Upper lobe of left lung (tissue), 4 donors: ENCODE measurements at regions not wholly inside any gene's neighbourhood (a gene's known extent, or its start where the extent isn't known, plus 50 kb on each side); places are given as distances from the start of the nearest gene placed in this dataset.

Source experiments
- CTCF ChIP-seq, 6 experiments: fragments of 450-650 bp in 4 of 6; fragments of 200-600 bp in 2 of 6; sonication (generic) in 2 of 6; IDR thresholded peaks; one replicate each; pipeline ENCODE4 v1.5.1; 2016 to 2019; ENCODE audit warnings: antibody characterized with exemption in 6 of 6
- EP300 ChIP-seq, 4 donors: sonication (generic); formaldehyde crosslinking; IDR thresholded peaks; one replicate each; pipeline ENCODE4 v1.5.1; 2017; ENCODE audit warnings: antibody characterized with exemption in 4 of 4, control low read depth in 2 of 4

- TF ChIP-seq EP300 (IDR thresholded peaks at IDR 0.05), result no peak
- TF ChIP-seq CTCF (IDR thresholded peaks at IDR 0.05), result no peak
Measured at GRCh38 chr5:8540317-8540716, 671.4 kb downstream of the MTRR start.
